Nephron (organoid): ENCODE measurements at regions not wholly inside any gene's neighbourhood (a gene's known extent, or its start where the extent isn't known, plus 50 kb on each side); places are given as distances from the start of the nearest gene placed in this dataset.

Source experiments
- H3K27ac Mint-ChIP-seq, 3 experiments: 2 replicates each; pipeline ENCODE4 v1.8.0; 2020; ENCODE audit warnings: mixed read lengths in 3 of 3, mild to moderate bottlenecking in 2 of 3, moderate library complexity in 1 of 3
- H3K27me3 Mint-ChIP-seq: 2 replicates; pipeline ENCODE4 v1.8.0; 2021; ENCODE audit warnings: low read depth, mild to moderate bottlenecking, moderate library complexity, mixed read lengths
- H3K36me3 Mint-ChIP-seq: 2 replicates; pipeline ENCODE4 v1.8.0; 2020; ENCODE audit warnings: low read depth, mixed read lengths
- H3K4me1 Mint-ChIP-seq: 2 replicates; pipeline ENCODE4 v1.8.0; 2020; ENCODE audit warnings: mixed read lengths
- H3K4me3 Mint-ChIP-seq, 3 experiments: 2 replicates each; pipeline ENCODE4 v1.8.0; 2020; ENCODE audit warnings: mild to moderate bottlenecking in 3 of 3, mixed read lengths in 3 of 3, moderate library complexity in 2 of 3
- H3K9me3 Mint-ChIP-seq: 2 replicates; pipeline ENCODE4 v1.8.0; 2020; ENCODE audit warnings: mixed read lengths
- CTCF ChIP-seq, 3 experiments: fragments of 200-600 bp; sonication (generic); IDR thresholded peaks; one replicate each; pipeline ENCODE4 v1.5.0; 2021; ENCODE audit warnings: antibody characterized with exemption in 3 of 3; ENCODE audit not compliant: unreplicated experiment in 3 of 3

GRCh38 chr12:30416631-30417030 is 279.0 kb downstream of the IPO8 start:
- no peak for TF ChIP-seq CTCF (IDR thresholded peaks at IDR 0.05; ENCODE audit: unreplicated experiment in 3 of 3)
- Mint-ChIP-seq H3K9me3 (peaks cover 6% of the 10 kb centered on the region), H3K4me1 (no peaks in the 10 kb centered on the region), H3K4me3 (no peak overlapping the region), H3K27me3 (peaks cover 4% of the 10 kb centered on the region), H3K36me3 (no peaks in the 10 kb centered on the region), H3K27ac (no peak overlapping the region)

GRCh38 chr12:30415777-30416176 is 279.9 kb downstream of the IPO8 start:
- TF ChIP-seq CTCF (IDR thresholded peaks at IDR 0.05; ENCODE audit: unreplicated experiment in 3 of 3): no peak
- no peak overlapping the region for H3K4me3 Mint-ChIP-seq
- H3K4me1 Mint-ChIP-seq: no peaks in the 10 kb centered on the region
- H3K27me3 Mint-ChIP-seq: peaks cover 4% of the 10 kb centered on the region
- H3K27ac Mint-ChIP-seq: no peak overlapping the region
- H3K36me3 Mint-ChIP-seq: no peaks in the 10 kb centered on the region
- peaks cover 3% of the 10 kb centered on the region for H3K9me3 Mint-ChIP-seq

- H3K4me1 Mint-ChIP-seq: no peaks in the 10 kb centered on the region
Measured at GRCh38 chr12:30414507-30414906, 281.2 kb downstream of the IPO8 start.

GRCh38 chr12:30400349-30400748 is 295.3 kb downstream of the IPO8 start:
- Mint-ChIP-seq H3K4me1 (no peaks in the 10 kb centered on the region), H3K27ac (no peak overlapping the region), H3K36me3 (no peaks in the 10 kb centered on the region), H3K4me3 (no peak overlapping the region), H3K27me3 (no peaks in the 10 kb centered on the region), H3K9me3 (peaks cover 49% of the 10 kb centered on the region)
- no peak for TF ChIP-seq CTCF (IDR thresholded peaks at IDR 0.05; ENCODE audit: unreplicated experiment in 3 of 3)

More at GRCh38 chr12:30414507-30414906, 281.2 kb downstream of the IPO8 start:
- no peak for TF ChIP-seq CTCF (IDR thresholded peaks at IDR 0.05; ENCODE audit: unreplicated experiment in 3 of 3)
- Mint-ChIP-seq H3K4me3 (no peak overlapping the region), H3K9me3 (peaks cover 3% of the 10 kb centered on the region), H3K36me3 (no peaks in the 10 kb centered on the region), H3K27me3 (peaks cover 4% of the 10 kb centered on the region), H3K27ac (no peak overlapping the region)

GRCh38 chr12:30399859-30400258 is 295.8 kb downstream of the IPO8 start:
- Mint-ChIP-seq H3K4me3 (no peak overlapping the region), H3K4me1 (no peaks in the 10 kb centered on the region), H3K27ac (no peak overlapping the region), H3K36me3 (no peaks in the 10 kb centered on the region), H3K27me3 (no peaks in the 10 kb centered on the region), H3K9me3 (peaks cover 51% of the 10 kb centered on the region)
- no peak for TF ChIP-seq CTCF (IDR thresholded peaks at IDR 0.05; ENCODE audit: unreplicated experiment in 3 of 3)

- no peak overlapping the region for H3K4me3 Mint-ChIP-seq
- no peak for TF ChIP-seq CTCF (IDR thresholded peaks at IDR 0.05; ENCODE audit: unreplicated experiment in 3 of 3)
- no peaks in the 10 kb centered on the region for H3K36me3 Mint-ChIP-seq
- no peaks in the 10 kb centered on the region for H3K4me1 Mint-ChIP-seq
- H3K9me3 Mint-ChIP-seq: peaks cover 51% of the 10 kb centered on the region
- no peaks in the 10 kb centered on the region for H3K27me3 Mint-ChIP-seq
- no peak overlapping the region for H3K27ac Mint-ChIP-seq
Measured at GRCh38 chr12:30396576-30396975, 299.1 kb downstream of the IPO8 start.
